Right atrium auricular region (tissue), 2 donors: ENCODE measurements at regions not wholly inside any gene's neighbourhood (a gene's known extent, or its start where the extent isn't known, plus 50 kb on each side); places are given as distances from the start of the nearest gene placed in this dataset.
"Not testable (repeated sequence)": the region's sequence is repeated elsewhere in the genome, so short reads cannot be mapped to it uniquely, and the experiment has no call there.

Source experiments
- DNase-seq: peaks from one replicate; pipeline ENCODE4 v3.0.0-alpha.2; 2019; ENCODE audit warnings: low spot score
- H3K27ac ChIP-seq, 2 donors: fragments of 200-600 bp; sonication (generic); 1 replicate in 1 of 2; 2 replicates in 1 of 2; pipeline ENCODE4 v1.5.1; 2016 to 2019
- H3K27me3 ChIP-seq, 2 donors: fragments of 200-600 bp; sonication (generic); one replicate each; pipeline versions ENCODE4 v1.5.1 to v1.6.0; 2017 to 2019
- H3K36me3 ChIP-seq: fragments of 200-600 bp; sonication (generic); one replicate; pipeline ENCODE4 v1.5.1; 2016
- H3K4me1 ChIP-seq, 2 donors: fragments of 200-600 bp; sonication (generic); one replicate each; pipeline versions ENCODE4 v1.5.1 to v1.6.0; 2017 to 2019
- H3K4me3 ChIP-seq, 2 donors: fragments of 200-600 bp; sonication (generic); 1 replicate in 1 of 2; 2 replicates in 1 of 2; pipeline ENCODE4 v1.5.1; 2017 to 2019; ENCODE audit warnings: mild to moderate bottlenecking in 1 of 2, moderate library complexity in 1 of 2
- H3K9me3 ChIP-seq, 2 donors: fragments of 200-600 bp; sonication (generic); one replicate each; pipeline ENCODE4 v1.5.1; 2019
- TF ChIP-seq, protein P1 (sequence below), 2 donors: fragments of 200-600 bp; sonication (generic); IDR thresholded peaks; one replicate each; pipeline ENCODE4 v1.5.1; 2019; ENCODE audit warnings: antibody characterized with exemption in 2 of 2

DNA sequence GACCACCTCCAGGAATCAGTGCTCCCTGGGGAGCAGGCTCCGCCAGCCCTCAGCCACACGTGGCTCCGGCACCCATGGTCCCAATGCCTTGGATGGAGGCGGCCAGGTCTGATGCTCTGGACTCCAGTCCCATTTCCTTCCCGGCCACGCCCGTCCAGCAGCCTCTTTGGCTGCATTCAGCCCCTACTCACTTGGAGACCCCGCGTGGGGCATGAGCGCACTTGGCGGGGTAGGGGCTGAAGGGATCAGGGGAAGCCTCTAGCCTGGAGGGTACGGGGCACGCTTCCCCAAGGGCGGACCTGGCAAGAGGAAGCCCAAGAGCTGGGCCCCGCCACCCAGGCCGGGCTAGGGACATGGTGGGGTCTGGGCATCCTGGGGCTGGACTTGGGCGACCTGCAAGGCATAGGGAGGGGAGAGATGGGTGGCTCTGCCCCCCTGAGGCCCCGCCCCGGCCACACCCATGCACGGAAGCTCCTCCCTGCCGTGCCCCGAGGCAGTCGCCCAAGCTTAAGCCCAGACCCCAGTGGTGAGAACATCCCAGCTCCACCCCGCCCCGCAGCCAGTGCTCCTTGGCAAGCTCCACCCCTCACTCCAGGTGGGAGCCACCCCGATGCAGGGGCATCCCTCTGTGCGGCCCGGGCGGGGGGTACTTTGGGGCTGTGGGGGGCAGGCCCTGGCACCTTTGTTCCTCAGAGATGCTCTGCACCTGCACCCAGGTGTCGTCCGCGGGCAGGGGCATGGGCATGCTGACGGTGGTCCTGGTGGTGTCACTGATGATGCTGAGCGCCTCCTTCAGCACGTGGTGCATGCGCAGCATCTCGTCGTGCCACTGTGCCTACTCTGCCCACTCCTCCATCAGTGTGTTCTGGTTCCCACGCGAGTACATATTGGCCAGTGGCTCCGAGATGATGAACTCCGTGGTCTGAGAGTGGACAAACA, 163.5 kb downstream of the GOLGA6L4 start:
- no peaks in the 10 kb centered on the region for H3K27me3 ChIP-seq
- no peaks in the 10 kb centered on the region for H3K36me3 ChIP-seq
- TF ChIP-seq, protein P1, sequence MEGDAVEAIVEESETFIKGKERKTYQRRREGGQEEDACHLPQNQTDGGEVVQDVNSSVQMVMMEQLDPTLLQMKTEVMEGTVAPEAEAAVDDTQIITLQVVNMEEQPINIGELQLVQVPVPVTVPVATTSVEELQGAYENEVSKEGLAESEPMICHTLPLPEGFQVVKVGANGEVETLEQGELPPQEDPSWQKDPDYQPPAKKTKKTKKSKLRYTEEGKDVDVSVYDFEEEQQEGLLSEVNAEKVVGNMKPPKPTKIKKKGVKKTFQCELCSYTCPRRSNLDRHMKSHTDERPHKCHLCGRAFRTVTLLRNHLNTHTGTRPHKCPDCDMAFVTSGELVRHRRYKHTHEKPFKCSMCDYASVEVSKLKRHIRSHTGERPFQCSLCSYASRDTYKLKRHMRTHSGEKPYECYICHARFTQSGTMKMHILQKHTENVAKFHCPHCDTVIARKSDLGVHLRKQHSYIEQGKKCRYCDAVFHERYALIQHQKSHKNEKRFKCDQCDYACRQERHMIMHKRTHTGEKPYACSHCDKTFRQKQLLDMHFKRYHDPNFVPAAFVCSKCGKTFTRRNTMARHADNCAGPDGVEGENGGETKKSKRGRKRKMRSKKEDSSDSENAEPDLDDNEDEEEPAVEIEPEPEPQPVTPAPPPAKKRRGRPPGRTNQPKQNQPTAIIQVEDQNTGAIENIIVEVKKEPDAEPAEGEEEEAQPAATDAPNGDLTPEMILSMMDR (IDR thresholded peaks at IDR 0.05) = no peak
- no peak overlapping the region for H3K27ac ChIP-seq
- no peaks in the 10 kb centered on the region for H3K4me1 ChIP-seq
- DNase-seq = peak; percentile 43
- H3K9me3 ChIP-seq = no peaks in the 10 kb centered on the region
- H3K4me3 ChIP-seq = no peak overlapping the region

- H3K4me1 ChIP-seq = no peaks in the 10 kb centered on the region
- H3K4me3 ChIP-seq = no peak overlapping the region
- no peaks in the 10 kb centered on the region for H3K9me3 ChIP-seq
- H3K36me3 ChIP-seq = no peaks in the 10 kb centered on the region
- TF ChIP-seq, protein P1 (IDR thresholded peaks at IDR 0.05) = no peak
- H3K27ac ChIP-seq = no peak overlapping the region
- peak; percentile 47 for DNase-seq
- no peaks in the 10 kb centered on the region for H3K27me3 ChIP-seq
These were observed 164.6 kb downstream of the GOLGA6L4 start for GRCh38 chr15:84400017-84400740.

DNA sequence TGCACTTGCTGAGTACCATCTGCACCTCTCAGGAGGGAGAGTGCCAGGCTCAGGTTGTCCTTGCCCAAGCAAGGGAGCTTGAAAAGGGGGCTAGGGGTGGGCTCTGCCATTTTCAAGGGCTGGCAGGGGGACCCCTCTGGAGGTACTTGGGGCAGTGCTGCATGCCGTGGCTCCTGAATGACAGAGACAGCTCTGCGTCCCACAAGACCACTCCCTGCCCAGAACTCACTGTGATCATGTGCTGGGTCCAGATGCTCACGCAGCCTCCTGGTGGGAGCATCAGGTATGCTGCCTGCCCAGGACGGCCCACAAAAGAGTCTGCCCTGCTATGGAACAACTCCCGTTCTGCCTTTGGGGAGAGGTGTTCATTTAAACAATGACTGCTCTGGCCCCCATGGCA, 165.2 kb downstream of the GOLGA6L4 start:
- peak; percentile 13 for DNase-seq
- Histone ChIP-seq H3K9me3 (no peaks in the 10 kb centered on the region), H3K36me3 (no peaks in the 10 kb centered on the region), H3K27me3 (no peaks in the 10 kb centered on the region), H3K27ac (no peak overlapping the region), H3K4me1 (no peaks in the 10 kb centered on the region), H3K4me3 (no peak overlapping the region)
- TF ChIP-seq, protein P1 (IDR thresholded peaks at IDR 0.05) = no peak

DNA sequence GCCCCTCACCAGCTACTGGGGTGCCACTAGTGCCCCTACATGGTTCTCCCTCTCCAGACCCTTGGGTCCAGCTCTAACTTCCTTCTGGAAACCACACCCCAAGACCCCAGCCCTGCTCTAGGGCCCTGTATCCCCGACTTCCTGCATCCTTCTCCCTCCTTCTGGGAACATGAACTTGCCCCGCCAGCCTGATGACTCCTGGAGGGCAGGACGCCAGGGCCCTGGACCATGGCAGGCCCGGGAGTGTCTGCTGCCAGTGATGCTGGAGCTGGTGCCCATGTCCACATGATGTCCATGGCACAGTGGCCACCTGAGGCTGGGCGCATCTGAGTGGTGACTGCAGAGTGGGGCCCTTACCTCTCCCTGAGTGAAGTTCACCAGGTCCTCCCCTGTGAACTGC, 165.9 kb downstream of the GOLGA6L4 start:
- H3K4me1 ChIP-seq, H3K27me3 ChIP-seq: not testable (repeated sequence)
- peak; percentile 52 for DNase-seq

DNA sequence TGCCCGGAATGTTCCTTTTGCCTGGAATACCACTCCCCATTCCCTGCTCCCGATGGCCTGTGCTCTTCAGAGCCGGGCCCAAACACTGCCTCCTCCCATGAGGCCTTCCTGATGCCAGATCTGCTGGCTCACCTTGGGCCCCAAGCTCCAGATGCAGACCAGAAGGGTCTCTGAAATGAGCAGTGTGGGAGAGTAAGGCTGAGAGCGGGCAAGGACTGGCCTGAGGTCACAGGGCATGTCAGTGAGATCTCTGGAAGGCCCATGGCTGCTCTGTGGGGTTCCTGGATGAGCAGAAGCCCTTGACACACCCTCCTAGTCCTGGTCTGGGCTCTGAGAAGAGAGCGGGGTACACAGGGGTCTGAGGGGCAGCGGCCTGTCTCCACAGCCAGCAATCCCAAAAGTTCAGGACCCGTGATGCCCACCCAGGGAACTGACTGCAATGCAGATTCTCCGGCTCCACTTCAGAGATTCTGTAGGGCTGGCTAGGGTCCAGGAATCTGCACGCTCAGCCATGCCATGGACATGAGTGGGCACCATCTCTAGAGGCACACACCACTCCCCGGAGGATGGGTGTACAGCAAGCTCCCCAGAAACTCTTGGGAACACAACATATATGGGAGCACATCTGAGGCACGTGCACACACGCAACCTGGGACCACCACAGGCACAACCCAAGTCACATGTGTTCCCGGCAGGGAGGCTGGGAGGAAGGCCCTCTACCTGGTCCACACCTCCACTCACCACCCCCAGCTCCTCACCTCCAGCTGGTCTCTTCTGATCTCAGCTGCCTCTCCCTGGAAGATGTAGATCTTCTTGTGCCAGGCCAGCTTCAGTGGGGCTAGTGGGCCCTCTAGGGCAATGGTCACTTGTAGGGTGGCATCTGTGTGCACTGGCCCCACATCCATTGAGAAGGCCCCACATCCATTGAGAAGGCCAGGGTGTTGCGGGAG, 166.6 kb downstream of the GOLGA6L4 start:
- not testable (repeated sequence) for H3K27me3 ChIP-seq, H3K27ac ChIP-seq, H3K4me3 ChIP-seq, H3K4me1 ChIP-seq, H3K9me3 ChIP-seq, H3K36me3 ChIP-seq
- peak; percentile 28 for DNase-seq

More for the DNA sequence above, 165.9 kb downstream of the GOLGA6L4 start:
- H3K9me3 ChIP-seq, H3K36me3 ChIP-seq, H3K4me3 ChIP-seq, H3K27ac ChIP-seq: not testable (repeated sequence)

DNA sequence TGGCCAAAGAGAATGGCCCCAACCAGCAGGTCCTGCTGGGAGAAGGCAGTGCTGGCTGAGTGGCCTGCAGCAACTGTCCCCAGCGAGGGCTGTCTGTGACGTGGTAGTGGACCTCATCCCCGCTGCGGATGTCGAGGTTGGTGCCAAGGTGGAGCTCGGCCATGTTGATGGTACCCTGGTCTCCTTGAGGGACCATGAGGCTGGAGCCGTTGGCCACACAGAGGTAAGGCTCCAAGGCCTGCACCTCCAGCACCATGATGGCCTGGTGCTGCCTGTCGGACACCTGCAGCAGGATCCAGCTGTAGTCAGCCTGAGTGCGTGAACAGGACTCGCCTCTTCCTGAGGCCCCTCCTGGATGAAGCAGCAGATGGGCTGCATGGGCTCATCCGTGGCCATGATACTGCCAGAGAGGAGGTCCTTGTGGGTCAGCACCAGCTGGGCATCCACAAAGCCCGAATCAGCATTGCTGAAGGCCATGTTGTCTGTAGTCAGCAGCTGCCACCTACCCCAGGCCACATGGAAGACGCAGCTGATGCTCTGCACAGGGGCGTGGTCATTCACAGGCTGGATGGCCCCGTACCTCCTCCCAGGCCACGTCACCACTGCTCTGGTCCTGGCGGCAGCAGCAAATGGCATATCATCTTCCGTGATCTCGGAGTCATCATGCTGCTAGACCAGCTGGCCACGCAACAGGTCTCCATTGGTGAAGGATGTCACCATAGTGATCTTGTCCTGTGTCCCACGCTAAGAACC, 167.5 kb downstream of the GOLGA6L4 start:
- DNase-seq = peak; percentile 36

GRCh38 chr15:84409357-84409756, 173.8 kb downstream of the GOLGA6L4 start:
- not testable (repeated sequence) for H3K4me3 ChIP-seq, H3K36me3 ChIP-seq, DNase-seq, H3K9me3 ChIP-seq, H3K4me1 ChIP-seq, H3K27me3 ChIP-seq, H3K27ac ChIP-seq

More for the DNA sequence above, 167.5 kb downstream of the GOLGA6L4 start:
- no peaks in the 10 kb centered on the region for H3K9me3 ChIP-seq
- TF ChIP-seq, protein P1 (IDR thresholded peaks at IDR 0.05) = no peak
- H3K27ac ChIP-seq = no peak overlapping the region
- no peaks in the 10 kb centered on the region for H3K27me3 ChIP-seq
- H3K4me3 ChIP-seq = no peak overlapping the region
- no peaks in the 10 kb centered on the region for H3K4me1 ChIP-seq
- no peaks in the 10 kb centered on the region for H3K36me3 ChIP-seq

- H3K9me3 ChIP-seq, H3K27me3 ChIP-seq, DNase-seq, H3K4me1 ChIP-seq, H3K36me3 ChIP-seq: not testable (repeated sequence)
- Histone ChIP-seq H3K27ac (peak overlapping the region; percentile 69 to 74), H3K4me3 (peak overlapping the region; percentile 45 to 56)
These were observed 179.2 kb upstream of the ZSCAN2 start for GRCh38 chr15:84421513-84422181.
